Activated CD4-positive, alpha-beta memory T cell treated with anti-CD3 and anti-CD28 coated beads, Interleukin-2, amount 10 ng/mL, durations not matched to agents 7 days and 5 days (primary cell): ENCODE measurements at regions not wholly inside any gene's neighbourhood (a gene's known extent, or its start where the extent isn't known, plus 50 kb on each side); places are given as distances from the start of the nearest gene placed in this dataset.
A peak's percentile ranks its signal among the peaks of the same experiment; 100 is the strongest.

Experiments used
- CTCF ChIA-PET: fragments of 350-600 bp; sonication (Branson Sonifier 250); formaldehyde crosslinking; loops from one replicate; lab custom pipeline; 2021; ENCODE audit warnings: antibody characterized with exemption, inconsistent platforms; lab: Charles Lee
- POLR2A ChIA-PET: fragments of 350-600 bp; sonication (Branson Sonifier 250); formaldehyde crosslinking; loops from one replicate; lab custom pipeline; 2021; ENCODE audit warnings: antibody characterized with exemption; lab: Charles Lee
- DNase-seq: peaks from one replicate; pipeline ENCODE4 v3.0.0-alpha.2; 2020
- H3K27ac Mint-ChIP-seq: one replicate; pipeline ENCODE4 v1.8.0; 2021; ENCODE audit warnings: mild to moderate bottlenecking, mixed read lengths
- H3K27me3 Mint-ChIP-seq: one replicate; pipeline ENCODE4 v1.8.0; 2021; ENCODE audit warnings: mixed read lengths
- H3K36me3 Mint-ChIP-seq: one replicate; pipeline ENCODE4 v1.8.0; 2021; ENCODE audit warnings: low read depth, mixed read lengths
- H3K4me1 Mint-ChIP-seq: one replicate; pipeline ENCODE4 v1.8.0; 2021; ENCODE audit warnings: mixed read lengths
- H3K4me3 Mint-ChIP-seq: one replicate; pipeline ENCODE4 v1.8.0; 2021; ENCODE audit warnings: mild to moderate bottlenecking, mixed read lengths
- H3K9me3 Mint-ChIP-seq: one replicate; pipeline ENCODE4 v1.8.0; 2021; ENCODE audit warnings: mixed read lengths

DNA sequence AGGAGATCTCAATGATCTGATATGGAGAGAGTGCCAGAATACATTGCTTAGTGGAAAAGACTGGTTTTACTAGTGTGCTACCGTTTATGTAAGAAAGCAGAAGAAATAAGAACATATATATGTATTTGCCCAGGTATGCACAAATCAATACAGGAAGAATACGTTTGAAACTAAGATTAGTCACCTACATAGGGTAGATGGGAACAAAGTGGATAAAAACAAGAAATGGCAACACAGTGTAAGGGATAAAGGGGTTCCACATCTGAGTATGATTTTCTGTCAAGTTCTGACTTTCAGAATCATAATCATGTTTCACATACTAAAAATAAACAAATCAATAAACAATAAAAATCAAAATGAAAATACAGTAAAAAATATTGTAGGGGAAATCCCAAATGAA is 148.6 kb upstream of the NAMPT start:
- no peak overlapping the region for H3K4me3 Mint-ChIP-seq
- ChIA-PET POLR2A (no interaction called here), CTCF (no interaction called here)
- no peak for DNase-seq
- no peaks in the 10 kb centered on the region for H3K36me3 Mint-ChIP-seq
- H3K27me3 Mint-ChIP-seq: peaks cover 3% of the 10 kb centered on the region
- H3K27ac Mint-ChIP-seq: no peak overlapping the region
- peaks cover 7% of the 10 kb centered on the region for H3K4me1 Mint-ChIP-seq
- H3K9me3 Mint-ChIP-seq: peaks cover 5% of the 10 kb centered on the region

DNA sequence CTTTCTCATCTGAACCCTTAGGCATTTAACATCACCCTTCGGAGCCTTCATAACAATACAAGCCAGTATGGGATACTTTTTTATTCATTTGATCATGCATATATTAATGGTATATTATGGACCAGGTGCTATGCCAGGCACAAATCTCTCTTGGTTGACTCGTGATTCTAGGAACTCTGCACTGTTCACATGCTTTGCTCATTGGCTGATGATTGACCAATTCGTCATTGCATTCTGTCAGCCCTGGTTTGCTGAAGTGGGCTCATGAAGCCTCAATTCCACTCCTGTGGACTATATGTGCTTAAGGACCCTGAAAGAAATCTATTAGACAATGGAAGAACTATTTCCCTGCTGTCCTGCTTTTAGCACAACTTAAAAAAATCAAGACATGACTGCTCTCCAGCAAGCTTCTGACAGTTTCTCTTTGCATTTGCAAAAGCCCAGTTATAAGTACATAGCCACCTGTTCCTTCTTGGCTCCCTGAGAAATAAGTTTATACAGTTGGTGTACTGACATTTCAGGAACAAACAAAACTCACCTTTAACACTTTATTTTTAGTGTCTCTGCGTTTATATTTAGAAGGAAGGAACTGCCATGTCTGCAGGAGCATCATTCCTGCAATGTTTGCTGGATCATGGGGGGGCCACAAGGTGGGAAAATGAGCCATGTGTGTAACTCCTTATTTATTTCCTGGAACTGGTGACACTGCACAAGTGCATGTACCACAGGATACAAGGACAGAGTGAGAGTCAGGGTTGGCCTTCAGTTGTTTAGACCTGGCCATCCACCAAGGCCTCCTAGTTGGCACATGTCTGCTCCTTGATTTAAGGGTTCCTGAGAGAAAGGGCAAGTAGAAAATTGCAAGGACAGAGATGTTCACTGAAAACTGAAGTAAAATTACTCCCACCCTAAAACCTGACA is 146.0 kb upstream of the NAMPT start:
- H3K4me1 Mint-ChIP-seq: peaks cover 7% of the 10 kb centered on the region
- H3K27me3 Mint-ChIP-seq: peaks cover 1% of the 10 kb centered on the region
- H3K9me3 Mint-ChIP-seq: peaks cover 4% of the 10 kb centered on the region
- H3K36me3 Mint-ChIP-seq: no peaks in the 10 kb centered on the region
- ChIA-PET POLR2A (no interaction called here), CTCF (no interaction called here)
- H3K4me3 Mint-ChIP-seq: no peak overlapping the region
- DNase-seq: no peak
- H3K27ac Mint-ChIP-seq: no peak overlapping the region

DNA sequence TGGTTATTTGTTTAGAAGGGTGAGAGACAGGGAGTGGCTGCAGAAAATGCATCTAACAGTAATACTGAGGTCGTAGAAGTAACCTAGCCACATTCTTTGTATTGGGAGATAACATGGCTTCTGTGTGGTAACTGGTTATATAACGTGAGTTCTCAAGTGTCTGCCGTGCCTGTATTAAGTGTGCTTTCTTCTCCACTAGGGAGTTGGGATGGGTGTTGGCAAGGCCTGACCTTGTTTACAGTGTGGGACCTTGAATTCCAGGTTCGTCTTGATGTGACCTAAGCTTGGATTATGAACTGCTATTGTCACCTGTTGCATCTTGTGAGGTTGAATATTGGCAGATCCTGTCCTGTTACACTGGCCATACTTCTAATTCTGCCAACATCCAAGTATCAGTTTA is 145.3 kb upstream of the NAMPT start:
- ChIA-PET CTCF (no interaction called here), POLR2A (no interaction called here)
- Mint-ChIP-seq H3K27ac (no peak overlapping the region), H3K27me3 (peaks cover 1% of the 10 kb centered on the region), H3K9me3 (peaks cover 4% of the 10 kb centered on the region), H3K4me3 (no peak overlapping the region), H3K36me3 (no peaks in the 10 kb centered on the region), H3K4me1 (peaks cover 13% of the 10 kb centered on the region)
- DNase-seq: no peak

DNA sequence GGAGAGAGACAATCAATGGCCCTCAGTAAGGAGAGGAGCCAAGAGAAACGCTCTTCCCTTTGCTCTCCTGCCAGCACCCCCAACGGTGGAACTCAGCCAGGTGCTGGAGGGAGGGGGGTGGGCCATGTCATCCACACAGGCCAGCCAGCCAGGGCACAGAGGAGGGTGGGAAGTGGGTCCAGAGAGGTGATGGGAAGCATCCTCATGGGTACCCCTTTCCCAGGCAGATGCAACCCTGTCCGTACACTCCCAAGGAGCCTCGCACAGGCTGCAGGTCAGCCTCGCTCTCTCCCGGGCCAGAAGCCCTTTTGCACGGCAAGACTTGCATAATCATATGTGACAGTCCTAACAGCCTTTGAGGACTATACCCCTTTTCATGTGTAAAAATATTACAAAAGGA is 142.0 kb upstream of the NAMPT start:
- Mint-ChIP-seq H3K27ac (no peak overlapping the region), H3K4me1 (peaks cover 30% of the 10 kb centered on the region), H3K27me3 (no peaks in the 10 kb centered on the region), H3K4me3 (no peak overlapping the region), H3K9me3 (peaks cover 4% of the 10 kb centered on the region), H3K36me3 (no peaks in the 10 kb centered on the region)
- POLR2A ChIA-PET: no interaction called here
- CTCF ChIA-PET: no interaction called here
- DNase-seq: no peak

DNA sequence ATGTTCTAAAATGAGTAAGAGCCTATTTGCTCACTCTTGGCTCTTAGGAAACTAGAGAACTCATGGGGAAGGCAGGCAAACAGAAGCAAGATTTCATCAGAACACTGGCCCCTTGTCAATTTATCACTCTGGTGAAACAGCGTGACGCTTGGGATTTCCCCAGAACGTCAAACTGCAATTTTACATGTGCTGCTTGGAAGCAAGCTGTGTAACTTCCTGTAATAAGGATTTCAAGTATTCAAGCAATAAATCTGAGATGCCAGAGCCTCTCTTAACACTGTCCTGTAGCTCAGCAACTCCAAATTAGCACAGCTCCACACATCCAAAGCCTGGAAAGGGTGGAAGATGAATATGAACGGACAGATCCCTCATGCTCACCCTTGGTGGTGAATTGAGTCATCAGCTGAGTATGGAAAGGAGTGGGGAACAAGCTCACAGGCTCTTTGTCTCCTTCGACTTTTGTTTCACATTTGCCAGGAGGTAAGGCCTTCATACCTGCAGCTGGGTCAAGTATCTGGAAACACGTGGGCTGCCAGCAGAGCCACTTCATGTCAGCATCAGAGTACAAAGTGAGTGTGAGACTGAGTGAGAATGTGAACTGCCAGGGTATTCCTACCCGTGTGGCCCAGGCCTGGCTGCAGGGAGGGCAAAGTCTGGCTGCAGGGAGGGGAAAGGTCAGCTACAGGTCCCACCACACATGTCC is 140.4 kb upstream of the NAMPT start:
- Mint-ChIP-seq H3K4me1 (peaks cover 35% of the 10 kb centered on the region), H3K27ac (peak overlapping the region; percentile 73), H3K36me3 (no peaks in the 10 kb centered on the region), H3K27me3 (no peaks in the 10 kb centered on the region), H3K4me3 (peak overlapping the region; percentile 26), H3K9me3 (peaks cover 4% of the 10 kb centered on the region)
- POLR2A ChIA-PET: interaction anchor here (0.6 to 2.6 kb wide), 4 partner anchors 79 to 146 kb away, joined by 3 to 9 read pairs (median 3); partner anchors contain the start of gene NAMPT
- CTCF ChIA-PET: interaction anchor here (1.4 kb wide), 1 partner anchor 248 kb away, joined by 4 read pairs; no protein-coding TSS in a partner anchor
- DNase-seq: peak; percentile 66

DNA sequence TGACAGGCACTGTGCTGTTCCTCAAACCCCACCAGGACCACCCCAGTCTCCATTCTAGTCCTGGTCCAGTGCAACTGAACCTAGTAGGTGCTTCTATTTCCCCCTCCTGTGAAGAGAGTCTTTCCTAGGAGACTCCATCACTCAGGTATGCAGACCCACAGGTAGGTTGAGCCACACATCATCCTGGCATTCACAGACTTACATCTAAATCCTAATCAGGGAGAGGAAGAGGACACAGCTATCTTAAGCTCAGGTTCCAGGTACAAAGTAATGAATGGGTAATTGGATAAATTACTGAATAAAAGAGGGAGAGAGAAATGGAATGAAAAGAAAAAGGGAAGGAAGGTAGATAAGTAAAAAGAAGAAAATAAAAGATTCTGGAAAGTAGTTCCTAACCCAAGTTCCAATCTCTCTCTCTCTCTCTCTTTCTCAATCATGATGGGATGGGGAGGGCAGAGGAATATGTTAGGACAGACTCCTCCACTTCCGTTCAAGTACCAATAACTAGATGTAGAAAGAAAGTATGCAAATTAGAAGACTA is 139.8 kb upstream of the NAMPT start:
- Mint-ChIP-seq H3K27ac (peak overlapping the region; percentile 73), H3K27me3 (no peaks in the 10 kb centered on the region), H3K9me3 (peaks cover 4% of the 10 kb centered on the region), H3K4me1 (peaks cover 40% of the 10 kb centered on the region), H3K4me3 (no peak overlapping the region), H3K36me3 (no peaks in the 10 kb centered on the region)
- no peak for DNase-seq
- ChIA-PET CTCF (no interaction called here), POLR2A (interaction anchor here (1.0 to 2.6 kb wide), 3 partner anchors 139 to 145 kb away, joined by 3 to 9 read pairs (median 3); partner anchors contain the start of gene NAMPT)

DNA sequence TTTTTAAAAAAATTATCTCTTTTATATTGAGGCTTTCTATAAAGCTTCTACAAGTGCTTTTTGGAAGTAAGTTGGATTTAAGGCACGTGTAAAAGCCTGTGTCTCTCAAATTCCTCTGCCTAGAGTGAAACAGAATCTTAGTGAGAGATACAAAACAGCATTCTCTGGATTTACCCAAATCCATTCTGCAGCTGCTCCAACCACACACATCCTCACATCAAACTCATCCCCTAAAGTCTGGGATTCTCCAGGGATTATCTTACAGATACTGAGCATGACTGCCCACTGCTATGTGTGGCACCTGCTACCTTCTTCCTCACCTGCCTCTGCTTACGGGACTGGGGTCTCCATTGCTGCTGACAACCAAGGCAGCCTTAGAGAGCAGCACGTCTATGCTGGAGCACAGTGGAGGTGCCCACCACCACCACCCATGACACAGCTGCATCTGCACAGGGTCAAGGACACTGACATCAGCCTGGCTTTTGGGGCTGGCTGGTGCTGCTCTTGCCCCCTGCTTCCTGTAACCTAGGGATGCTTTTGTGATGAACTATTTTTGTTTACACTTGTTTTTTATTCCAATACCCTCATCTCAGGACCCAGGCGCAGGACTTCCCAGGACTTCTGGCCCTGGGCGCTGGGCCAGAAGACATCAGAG is 139.2 kb upstream of the NAMPT start:
- H3K27ac Mint-ChIP-seq: peak overlapping the region; percentile 21
- DNase-seq: no peak
- CTCF ChIA-PET: no interaction called here
- peaks cover 43% of the 10 kb centered on the region for H3K4me1 Mint-ChIP-seq
- POLR2A ChIA-PET: interaction anchor here (2.6 kb wide), 1 partner anchor 139 kb away, joined by 9 read pairs; the partner anchor contains the start of gene NAMPT
- no peaks in the 10 kb centered on the region for H3K27me3 Mint-ChIP-seq
- H3K4me3 Mint-ChIP-seq: no peak overlapping the region
- no peaks in the 10 kb centered on the region for H3K36me3 Mint-ChIP-seq
- H3K9me3 Mint-ChIP-seq: no peaks in the 10 kb centered on the region

DNA sequence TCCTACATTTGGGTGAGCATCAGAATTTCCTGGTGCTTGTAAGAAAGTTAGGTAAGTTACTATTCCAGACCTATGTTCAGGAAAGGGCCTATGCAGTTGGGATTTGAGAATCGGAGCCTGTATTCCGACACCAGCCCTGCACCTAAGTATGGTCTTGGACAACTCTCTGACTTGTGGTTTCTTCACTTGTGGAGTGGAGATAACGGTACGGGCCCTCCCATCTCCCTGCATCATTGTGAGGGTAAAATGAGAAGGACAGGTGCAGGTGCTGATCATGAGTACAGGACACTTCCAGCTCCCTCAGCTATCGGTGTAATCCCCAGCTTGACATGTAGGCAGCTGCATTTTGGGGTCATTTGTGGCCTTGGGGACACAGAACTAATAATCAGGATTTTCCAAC is 138.3 kb upstream of the NAMPT start:
- Mint-ChIP-seq H3K4me1 (peaks cover 50% of the 10 kb centered on the region), H3K4me3 (no peak overlapping the region)
- POLR2A ChIA-PET: no interaction called here

DNA sequence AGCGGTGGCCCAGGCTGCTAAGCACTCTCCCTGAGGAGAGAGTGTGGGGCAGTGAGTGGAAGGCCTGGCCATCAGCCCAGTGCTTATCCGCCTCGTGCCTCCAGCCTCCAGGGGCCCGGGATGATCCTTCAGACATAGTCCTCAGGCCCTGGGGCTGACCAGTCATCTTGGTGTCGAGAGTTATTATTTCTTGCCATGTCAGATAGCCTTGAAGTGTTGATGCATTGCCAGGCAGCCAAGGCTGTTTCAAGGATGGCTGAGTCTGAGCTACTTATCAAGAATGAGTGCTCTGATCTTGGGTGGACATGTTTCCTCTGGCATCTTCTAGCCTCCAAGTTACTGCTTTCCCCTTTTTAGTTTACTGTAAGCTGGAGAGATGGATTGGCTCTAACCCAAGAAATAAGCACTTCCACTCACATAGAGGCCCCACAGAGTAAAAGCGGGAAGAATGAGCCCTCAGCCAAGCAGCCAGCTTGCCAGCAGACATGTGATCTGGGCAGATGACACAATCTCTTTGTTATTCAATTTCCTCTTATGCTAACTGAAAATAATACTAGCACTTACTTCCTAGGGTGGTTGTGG is 136.5 kb upstream of the NAMPT start:
- ChIA-PET POLR2A (no interaction called here), CTCF (no interaction called here)
- DNase-seq: no peak
- Mint-ChIP-seq H3K4me3 (no peak overlapping the region), H3K9me3 (peaks cover 7% of the 10 kb centered on the region), H3K27me3 (no peaks in the 10 kb centered on the region), H3K36me3 (peaks cover 4% of the 10 kb centered on the region), H3K27ac (no peak overlapping the region), H3K4me1 (peaks cover 55% of the 10 kb centered on the region)

More for the DNA sequence above, 138.3 kb upstream of the NAMPT start:
- Mint-ChIP-seq H3K36me3 (no peaks in the 10 kb centered on the region), H3K9me3 (no peaks in the 10 kb centered on the region), H3K27me3 (no peaks in the 10 kb centered on the region), H3K27ac (no peak overlapping the region)
- CTCF ChIA-PET: no interaction called here
- DNase-seq: no peak

DNA sequence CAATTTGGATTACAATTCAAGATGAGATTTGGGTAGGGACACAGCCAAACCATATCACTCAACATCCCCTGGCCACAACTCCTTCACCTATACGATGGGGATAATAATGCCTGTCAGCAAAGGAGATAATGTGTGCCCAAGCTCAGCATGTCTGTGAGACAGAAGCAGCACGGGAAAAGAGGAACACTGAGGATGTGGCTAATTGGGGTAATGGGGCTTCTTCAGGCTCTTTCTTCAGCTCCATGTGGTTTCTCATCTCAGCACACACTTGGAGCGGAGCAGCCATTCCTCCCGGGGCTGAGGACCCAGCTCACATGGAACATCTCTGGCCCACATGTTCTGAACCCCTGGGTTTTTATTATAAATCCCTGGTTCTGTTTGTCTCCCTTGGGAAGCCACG is 136.0 kb upstream of the NAMPT start:
- peaks cover 8% of the 10 kb centered on the region for H3K9me3 Mint-ChIP-seq
- peaks cover 55% of the 10 kb centered on the region for H3K4me1 Mint-ChIP-seq
- peaks cover 6% of the 10 kb centered on the region for H3K36me3 Mint-ChIP-seq
- ChIA-PET POLR2A (no interaction called here), CTCF (no interaction called here)
- no peak for DNase-seq
- H3K27me3 Mint-ChIP-seq: no peaks in the 10 kb centered on the region
- H3K27ac Mint-ChIP-seq: no peak overlapping the region
- no peak overlapping the region for H3K4me3 Mint-ChIP-seq

DNA sequence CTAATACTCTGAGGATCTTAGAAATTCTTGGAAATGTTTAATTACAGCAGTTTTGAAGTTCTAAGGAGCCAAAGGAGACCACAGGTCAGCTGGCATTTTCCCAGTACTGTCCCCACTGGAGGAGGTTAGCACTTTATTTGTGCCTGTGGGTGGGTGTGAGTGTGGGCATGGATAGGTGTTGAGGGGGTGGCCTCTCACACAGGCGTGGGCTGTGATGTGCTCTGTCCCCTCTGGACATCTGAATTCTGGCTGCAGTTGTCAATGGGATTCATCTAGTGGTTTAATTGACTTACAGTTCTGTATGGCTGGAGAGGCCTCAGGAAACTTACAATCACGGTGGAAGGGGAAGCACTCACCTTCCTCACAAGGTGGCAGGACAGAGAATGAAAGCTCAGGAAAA is 135.4 kb upstream of the NAMPT start:
- Mint-ChIP-seq H3K9me3 (peaks cover 12% of the 10 kb centered on the region), H3K27me3 (peaks cover 3% of the 10 kb centered on the region), H3K4me1 (peaks cover 50% of the 10 kb centered on the region), H3K27ac (no peak overlapping the region), H3K4me3 (no peak overlapping the region), H3K36me3 (peaks cover 9% of the 10 kb centered on the region)
- CTCF ChIA-PET: no interaction called here
- no peak for DNase-seq
- POLR2A ChIA-PET: no interaction called here

DNA sequence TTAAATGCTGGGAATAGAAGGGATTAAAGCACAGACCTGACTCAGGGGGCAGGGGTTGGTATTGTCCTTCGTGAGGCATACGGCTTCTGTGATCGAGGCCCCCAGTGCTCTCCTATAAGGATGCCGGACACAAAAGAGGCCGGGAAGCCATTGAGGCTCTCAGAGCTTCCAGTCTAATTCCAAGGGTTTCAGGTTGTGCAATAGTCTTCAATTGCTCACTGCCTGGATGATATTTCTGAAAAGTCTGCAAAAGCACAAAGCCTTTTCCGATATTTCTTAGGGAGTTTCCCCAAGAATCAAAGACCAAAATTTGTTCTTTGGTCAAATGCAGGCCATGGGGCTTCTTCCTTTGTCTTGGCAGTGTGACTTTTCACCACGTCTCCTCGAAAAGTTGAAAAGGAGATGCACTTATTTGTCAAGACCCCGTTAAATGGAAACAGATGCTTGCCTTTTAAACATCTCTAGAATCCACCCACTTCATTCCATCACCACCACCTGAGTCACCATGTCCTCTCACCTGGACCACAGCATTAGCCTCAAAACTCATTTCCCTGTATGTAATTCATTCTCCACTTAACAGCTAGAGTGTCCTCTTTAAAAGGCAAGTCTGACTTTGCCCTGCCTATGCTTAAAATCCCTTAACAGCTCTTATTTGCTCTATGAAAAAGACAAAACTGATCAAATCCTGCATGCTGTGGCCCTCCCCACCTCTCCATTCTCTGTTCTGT is 134.8 kb upstream of the NAMPT start:
- Mint-ChIP-seq H3K36me3 (peaks cover 9% of the 10 kb centered on the region), H3K4me3 (no peak overlapping the region), H3K9me3 (peaks cover 12% of the 10 kb centered on the region), H3K27ac (no peak overlapping the region), H3K27me3 (peaks cover 3% of the 10 kb centered on the region), H3K4me1 (peaks cover 45% of the 10 kb centered on the region)
- no peak for DNase-seq
- POLR2A ChIA-PET: no interaction called here
- CTCF ChIA-PET: no interaction called here
